Kidney epithelial cell (primary cell): ENCODE measurements at regions not wholly inside any gene's neighbourhood (a gene's known extent, or its start where the extent isn't known, plus 50 kb on each side); places are given as distances from the start of the nearest gene placed in this dataset.

ENCODE experiments used
- DNase-seq: peaks from one replicate; pipeline ENCODE4 v3.0.0-alpha.2; 2010; ENCODE audit warnings: low read depth
- H3K27me3 ChIP-seq: 2 replicates; pipeline ENCODE4 v1.6.0; 2011; ENCODE audit warnings: low read length; ENCODE audit not compliant: control insufficient read depth, insufficient read depth
- H3K36me3 ChIP-seq: 2 replicates; pipeline ENCODE4 v1.5.1; 2011; ENCODE audit warnings: low read length; ENCODE audit not compliant: control insufficient read depth, insufficient read depth
- H3K4me3 ChIP-seq: 2 replicates; pipeline ENCODE4 v1.5.1; 2011; ENCODE audit warnings: low read depth, mild to moderate bottlenecking, control low read depth, low read length
- TF ChIP-seq, protein P1 (sequence below): IDR thresholded peaks from 2 replicates; pipeline ENCODE4 v1.5.1; 2011; ENCODE audit warnings: mild to moderate bottlenecking, moderate library complexity, low read length, control low read depth, inconsistent platforms; ENCODE audit not compliant: insufficient read depth, poor library complexity, severe bottlenecking

DNA sequence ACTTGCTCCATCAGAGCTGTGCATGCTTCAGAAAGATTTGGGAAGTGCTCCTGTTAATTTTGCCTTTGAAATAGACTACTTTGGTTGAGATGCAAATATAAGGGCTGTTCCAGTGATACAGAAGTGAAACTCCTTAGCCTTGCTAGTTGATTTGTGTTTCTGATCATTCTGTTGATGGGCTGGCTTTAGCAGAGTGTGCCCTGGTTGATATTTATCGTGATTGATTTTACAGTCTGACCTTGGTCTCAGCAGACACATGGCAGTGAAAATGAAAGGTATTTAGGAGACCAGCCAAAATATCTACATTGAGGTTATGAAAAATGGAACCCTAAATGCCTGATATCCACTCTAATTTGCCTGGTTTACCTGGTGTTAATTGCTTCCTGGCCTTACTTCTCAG, 122.1 kb upstream of the CEP162 start:
- Histone ChIP-seq H3K36me3 (no peaks in the 10 kb centered on the region), H3K4me3 (no peak overlapping the region), H3K27me3 (no peaks in the 10 kb centered on the region)
- TF ChIP-seq, protein P1, sequence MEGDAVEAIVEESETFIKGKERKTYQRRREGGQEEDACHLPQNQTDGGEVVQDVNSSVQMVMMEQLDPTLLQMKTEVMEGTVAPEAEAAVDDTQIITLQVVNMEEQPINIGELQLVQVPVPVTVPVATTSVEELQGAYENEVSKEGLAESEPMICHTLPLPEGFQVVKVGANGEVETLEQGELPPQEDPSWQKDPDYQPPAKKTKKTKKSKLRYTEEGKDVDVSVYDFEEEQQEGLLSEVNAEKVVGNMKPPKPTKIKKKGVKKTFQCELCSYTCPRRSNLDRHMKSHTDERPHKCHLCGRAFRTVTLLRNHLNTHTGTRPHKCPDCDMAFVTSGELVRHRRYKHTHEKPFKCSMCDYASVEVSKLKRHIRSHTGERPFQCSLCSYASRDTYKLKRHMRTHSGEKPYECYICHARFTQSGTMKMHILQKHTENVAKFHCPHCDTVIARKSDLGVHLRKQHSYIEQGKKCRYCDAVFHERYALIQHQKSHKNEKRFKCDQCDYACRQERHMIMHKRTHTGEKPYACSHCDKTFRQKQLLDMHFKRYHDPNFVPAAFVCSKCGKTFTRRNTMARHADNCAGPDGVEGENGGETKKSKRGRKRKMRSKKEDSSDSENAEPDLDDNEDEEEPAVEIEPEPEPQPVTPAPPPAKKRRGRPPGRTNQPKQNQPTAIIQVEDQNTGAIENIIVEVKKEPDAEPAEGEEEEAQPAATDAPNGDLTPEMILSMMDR = no peak
- DNase-seq = no peak

DNA sequence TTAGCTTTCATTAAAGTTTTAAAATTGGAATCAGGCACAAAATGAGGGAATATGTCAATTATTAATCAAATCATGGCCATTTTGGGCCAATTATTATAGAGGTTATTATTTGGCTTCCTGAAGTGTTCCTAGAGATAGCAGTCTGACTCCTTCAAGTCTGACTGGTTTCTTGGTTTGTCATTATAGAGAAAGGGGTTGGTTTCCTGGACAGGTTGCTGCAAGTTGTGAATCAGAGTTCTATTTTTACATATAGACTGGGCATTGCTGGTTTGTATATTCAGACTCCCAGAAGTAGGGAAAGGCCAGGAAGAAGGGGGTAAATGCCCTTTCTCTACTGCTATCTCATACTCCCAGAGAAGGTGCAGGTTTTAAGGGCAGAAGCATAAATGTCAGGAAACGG, 121.4 kb upstream of the CEP162 start:
- Histone ChIP-seq H3K27me3 (no peaks in the 10 kb centered on the region), H3K36me3 (no peaks in the 10 kb centered on the region), H3K4me3 (no peak overlapping the region)
- TF ChIP-seq, protein P1 = no peak
- DNase-seq = no peak

DNA sequence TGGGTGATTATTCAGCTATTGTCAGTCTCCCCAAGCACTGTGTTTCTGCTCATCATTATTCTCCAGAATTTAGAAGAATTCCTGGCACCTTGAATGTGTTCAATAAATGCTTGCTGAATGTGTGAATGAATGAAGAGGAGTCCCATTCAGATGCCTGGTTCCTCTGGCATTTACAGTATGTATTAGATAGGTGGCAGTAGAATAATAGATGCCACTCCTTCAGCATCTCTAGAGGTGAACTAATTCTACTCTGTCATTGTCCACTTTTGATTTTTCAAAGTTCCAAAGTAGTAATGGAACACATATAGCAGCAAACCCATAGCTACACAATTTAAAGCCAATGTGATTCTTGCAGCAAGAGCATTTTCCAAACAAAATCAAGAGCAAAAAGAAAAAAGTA, 118.9 kb upstream of the CEP162 start:
- Histone ChIP-seq H3K4me3 (no peak overlapping the region), H3K27me3 (no peaks in the 10 kb centered on the region), H3K36me3 (no peaks in the 10 kb centered on the region)
- TF ChIP-seq, protein P1 = no peak
- DNase-seq = no peak

DNA sequence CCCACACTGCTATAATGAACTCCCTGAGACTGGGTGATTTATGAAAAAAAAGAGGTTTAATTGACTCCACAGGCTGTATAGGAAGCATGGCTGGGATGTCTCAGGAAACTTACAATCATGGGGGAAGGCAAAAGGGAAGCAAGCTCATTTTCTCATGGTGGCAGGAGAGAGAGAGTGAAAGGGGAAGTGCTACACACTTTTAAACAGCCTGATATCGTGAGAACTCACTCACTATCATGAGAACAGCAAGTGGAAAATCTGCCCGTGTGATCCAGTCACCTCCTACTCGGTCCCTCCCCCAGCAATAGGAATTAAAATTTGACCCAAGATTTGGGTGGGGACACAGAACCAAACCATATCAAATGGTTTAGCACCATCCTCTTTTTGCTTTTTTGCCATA, 116.6 kb upstream of the CEP162 start:
- no peak for DNase-seq
- Histone ChIP-seq H3K36me3 (no peaks in the 10 kb centered on the region), H3K27me3 (no peaks in the 10 kb centered on the region), H3K4me3 (no peak overlapping the region)
- TF ChIP-seq, protein P1 = no peak

DNA sequence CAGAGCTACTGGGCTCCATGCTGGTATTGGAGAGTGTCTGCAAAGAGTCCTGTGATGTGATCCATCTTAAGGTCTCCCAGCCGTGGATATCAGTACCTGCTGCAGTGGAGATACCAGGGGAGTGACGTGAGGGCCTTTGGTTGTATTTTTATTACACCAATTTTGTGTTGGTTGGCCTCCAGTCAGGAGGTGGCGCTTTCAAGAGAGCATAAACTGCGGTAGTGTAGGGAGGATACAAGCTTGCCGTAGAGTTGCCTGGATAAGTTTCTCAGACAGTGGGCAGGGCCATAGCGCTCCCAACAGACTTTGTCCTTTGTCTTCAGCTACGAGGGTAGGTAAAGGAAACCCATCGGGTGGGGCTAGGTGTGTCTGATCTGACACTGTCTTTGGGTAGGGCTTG, 113.0 kb upstream of the CEP162 start:
- TF ChIP-seq, protein P1 = no peak
- Histone ChIP-seq H3K36me3 (no peaks in the 10 kb centered on the region), H3K27me3 (no peaks in the 10 kb centered on the region), H3K4me3 (no peak overlapping the region)
- DNase-seq = no peak

DNA sequence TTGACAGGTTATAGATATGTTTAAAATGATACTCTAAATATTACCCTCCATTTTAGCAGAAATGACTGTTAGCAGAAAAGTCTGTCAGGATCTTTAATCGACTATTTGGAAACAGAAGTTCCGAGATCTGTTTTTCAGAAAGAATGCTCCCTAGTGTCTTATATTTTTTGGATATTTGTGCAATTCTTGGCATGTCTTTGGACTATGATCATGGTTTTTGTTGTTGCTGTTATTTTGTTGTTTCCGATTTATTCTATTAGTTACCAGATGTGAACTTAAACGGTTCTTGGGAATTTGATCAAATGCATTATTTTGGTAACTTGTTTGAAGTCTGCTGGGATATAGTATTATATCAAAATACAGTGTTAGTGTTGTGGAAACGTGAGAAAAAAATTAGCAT, 106.4 kb upstream of the CEP162 start:
- TF ChIP-seq, protein P1 = no peak

More for the DNA sequence above, 106.4 kb upstream of the CEP162 start:
- Histone ChIP-seq H3K27me3 (no peaks in the 10 kb centered on the region), H3K36me3 (no peaks in the 10 kb centered on the region), H3K4me3 (no peak overlapping the region)
- no peak for DNase-seq
